Mucosa of rectum (tissue), 2 donors: ENCODE measurements at regions not wholly inside any gene's neighbourhood (a gene's known extent, or its start where the extent isn't known, plus 50 kb on each side); places are given as distances from the start of the nearest gene placed in this dataset.
"Not testable (repeated sequence)": the region's sequence is repeated elsewhere in the genome, so short reads cannot be mapped to it uniquely, and the experiment has no call there.

Experiments used
- H3K27ac ChIP-seq, 2 donors: one replicate each; pipeline ENCODE4 v1.7.0; 2013; ENCODE audit warnings: inconsistent platforms in 2 of 2, low read depth in 2 of 2, low read length in 2 of 2
- H3K27me3 ChIP-seq, 2 donors: one replicate each; pipeline ENCODE4 v1.7.0; 2013; ENCODE audit warnings: low read length in 2 of 2; ENCODE audit not compliant: control insufficient read depth in 2 of 2, insufficient read depth in 2 of 2
- H3K36me3 ChIP-seq, 2 donors: one replicate each; pipeline ENCODE4 v1.7.0; 2013; ENCODE audit warnings: low read length in 2 of 2; ENCODE audit not compliant: control insufficient read depth in 2 of 2, insufficient read depth in 2 of 2
- H3K4me1 ChIP-seq, 2 donors: one replicate each; pipeline ENCODE4 v1.7.0; 2013; ENCODE audit warnings: low read length in 2 of 2, mild to moderate bottlenecking in 1 of 2; ENCODE audit not compliant: control insufficient read depth in 2 of 2, insufficient read depth in 2 of 2
- H3K4me3 ChIP-seq, 2 donors: one replicate each; pipeline ENCODE4 v1.7.0; 2013; ENCODE audit warnings: low read length in 2 of 2
- H3K9ac ChIP-seq, 2 donors: one replicate each; pipeline ENCODE4 v1.7.0; 2013; ENCODE audit warnings: low read length in 2 of 2, low read depth in 1 of 2, mild to moderate bottlenecking in 1 of 2
- H3K9me3 ChIP-seq, 2 donors: one replicate each; pipeline ENCODE4 v1.7.0; 2013; ENCODE audit warnings: low read length in 2 of 2; ENCODE audit not compliant: control insufficient read depth in 2 of 2
- donor health status: healthy.
- donor health status: Normal muscosa, but diverticular disease.

DNA sequence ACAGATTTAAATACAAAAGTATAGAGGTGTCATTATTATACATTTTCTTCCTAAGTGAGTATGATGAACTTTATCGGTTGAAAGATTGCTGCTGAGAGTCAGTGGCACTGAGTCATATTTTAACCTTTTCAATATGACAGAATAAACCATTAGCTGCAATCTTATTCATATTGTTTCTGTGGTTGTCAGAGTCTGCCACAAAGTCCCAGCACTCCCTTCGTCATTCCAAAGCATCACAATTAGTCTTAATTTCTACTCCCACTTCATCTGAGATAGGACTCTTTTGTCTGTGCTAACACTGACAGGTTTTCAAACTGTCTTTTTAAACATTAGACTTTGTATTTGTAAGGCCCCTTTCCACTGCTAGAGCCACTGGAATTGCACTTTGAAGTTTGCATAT is 656.9 kb downstream of the MTRR start:
- no peaks in the 10 kb centered on the region for H3K36me3 ChIP-seq
- H3K9me3 ChIP-seq = no peaks in the 10 kb centered on the region
- H3K4me3 ChIP-seq = no peak overlapping the region
- no peaks in the 10 kb centered on the region for H3K27me3 ChIP-seq
- H3K9ac ChIP-seq = no peak overlapping the region
- no peaks in the 10 kb centered on the region for H3K4me1 ChIP-seq
- H3K27ac ChIP-seq = no peak overlapping the region

DNA sequence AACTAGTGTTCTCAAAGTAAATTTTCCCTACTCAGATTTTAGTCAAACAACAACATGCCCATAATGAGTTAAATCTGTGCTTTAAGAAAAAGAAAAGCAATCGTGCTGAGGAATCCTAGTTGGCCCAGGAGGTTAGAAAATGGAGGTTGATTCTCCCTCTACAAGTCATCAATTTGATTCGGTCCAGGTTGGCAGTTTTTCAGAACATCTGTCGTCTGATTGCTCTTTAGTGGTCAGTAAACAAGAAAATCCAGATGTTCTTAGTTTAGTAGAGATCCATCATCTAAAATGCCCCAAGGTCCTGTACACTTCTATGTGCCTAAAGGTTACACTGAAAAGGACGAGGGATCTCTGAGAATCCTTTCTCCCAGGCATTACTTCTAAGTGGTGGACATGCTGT is 659.2 kb downstream of the MTRR start:
- H3K27me3 ChIP-seq = no peaks in the 10 kb centered on the region
- H3K4me1 ChIP-seq = no peaks in the 10 kb centered on the region
- no peaks in the 10 kb centered on the region for H3K36me3 ChIP-seq
- H3K9ac ChIP-seq = no peak overlapping the region
- H3K9me3 ChIP-seq = no peaks in the 10 kb centered on the region
- no peak overlapping the region for H3K27ac ChIP-seq
- no peak overlapping the region for H3K4me3 ChIP-seq

DNA sequence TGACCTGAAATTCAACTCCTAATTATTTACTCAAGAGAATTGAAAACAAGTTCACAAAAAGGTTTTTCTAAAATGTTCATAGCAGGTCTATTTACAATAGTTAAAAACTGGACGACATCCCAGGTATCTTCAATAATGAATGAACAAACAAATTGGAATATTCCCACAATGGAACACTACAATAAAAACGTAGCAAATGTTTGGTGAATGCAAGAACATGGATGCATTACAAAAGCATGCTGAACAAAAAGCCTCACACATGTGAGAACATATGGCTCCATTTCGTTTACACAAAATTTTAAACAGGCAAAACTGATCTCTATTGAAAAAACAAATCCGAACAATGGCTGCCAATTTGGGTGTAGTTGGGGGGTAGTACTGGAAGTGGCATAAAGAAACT is 669.9 kb downstream of the MTRR start:
- Histone ChIP-seq H3K9ac (no peak overlapping the region), H3K4me3 (no peak overlapping the region), H3K27me3 (no peaks in the 10 kb centered on the region), H3K36me3 (no peaks in the 10 kb centered on the region), H3K9me3 (no peaks in the 10 kb centered on the region), H3K27ac (no peak overlapping the region), H3K4me1 (no peaks in the 10 kb centered on the region)

DNA sequence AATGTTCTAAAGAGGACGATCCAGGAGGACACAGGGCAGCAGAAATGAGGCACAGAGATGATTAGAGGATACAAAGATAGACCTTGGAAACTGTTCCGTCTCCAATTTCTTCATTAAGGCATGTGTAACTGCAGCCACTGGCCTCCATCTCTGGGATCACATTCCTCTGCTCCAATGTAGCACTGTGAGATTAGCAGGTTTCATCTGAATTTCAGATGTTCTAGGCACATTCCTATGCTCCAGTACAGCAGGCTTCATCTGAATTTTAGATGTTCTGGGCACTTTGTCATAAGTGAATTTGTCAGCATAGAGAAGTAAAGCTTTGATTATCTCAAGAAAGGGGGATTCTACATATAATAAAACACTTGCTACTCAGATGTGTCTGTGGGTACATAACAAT is 671.4 kb downstream of the MTRR start:
- Histone ChIP-seq H3K9ac (no peak overlapping the region), H3K4me3 (no peak overlapping the region), H3K27ac (no peak overlapping the region), H3K4me1 (no peaks in the 10 kb centered on the region), H3K9me3 (no peaks in the 10 kb centered on the region), H3K27me3 (no peaks in the 10 kb centered on the region), H3K36me3 (no peaks in the 10 kb centered on the region)

DNA sequence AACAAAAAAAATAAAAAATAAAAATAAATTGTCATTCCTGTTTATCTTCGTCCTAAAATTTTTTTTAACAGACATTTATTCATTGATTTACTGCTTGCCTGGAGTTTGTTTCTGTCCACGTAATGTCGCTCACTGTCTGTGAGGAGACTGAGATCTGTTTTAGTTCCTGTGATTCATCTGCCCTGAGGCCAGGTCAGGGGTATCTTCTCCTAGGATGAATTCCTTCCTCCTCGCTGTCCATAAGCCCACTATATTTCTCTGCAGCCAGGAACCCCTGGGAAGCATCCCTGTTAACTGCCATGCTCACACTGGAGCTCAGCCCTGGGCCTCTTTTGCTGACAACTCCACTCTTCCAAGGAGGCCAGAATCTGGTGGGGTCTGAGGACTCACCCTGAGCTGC is 682.0 kb downstream of the MTRR start:
- Histone ChIP-seq H3K4me3 (no peak overlapping the region), H3K9ac (no peak overlapping the region), H3K27ac (no peak overlapping the region), H3K27me3 (no peaks in the 10 kb centered on the region), H3K36me3 (no peaks in the 10 kb centered on the region), H3K4me1 (no peaks in the 10 kb centered on the region), H3K9me3 (no peaks in the 10 kb centered on the region)

DNA sequence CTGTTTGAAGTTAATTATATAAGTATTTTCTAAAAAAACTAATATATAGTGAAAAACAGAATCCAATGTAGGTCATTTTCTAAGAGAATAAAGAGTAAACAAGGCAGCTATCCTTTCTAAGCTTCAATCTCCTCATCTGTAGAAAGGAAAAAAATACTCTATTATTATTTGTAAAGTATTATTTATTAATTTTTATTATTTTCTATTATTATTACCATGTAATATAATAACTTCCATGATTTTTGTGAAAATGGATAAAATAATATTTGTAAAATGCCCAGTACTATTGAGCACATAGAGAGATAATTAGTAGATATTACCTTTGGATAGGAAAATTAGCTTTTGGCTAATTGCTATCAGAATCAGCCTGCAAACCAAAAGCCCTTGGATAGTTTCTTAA is 684.4 kb downstream of the MTRR start:
- no peaks in the 10 kb centered on the region for H3K4me1 ChIP-seq
- H3K27me3 ChIP-seq = no peaks in the 10 kb centered on the region
- H3K9me3 ChIP-seq = no peaks in the 10 kb centered on the region
- no peaks in the 10 kb centered on the region for H3K36me3 ChIP-seq
- H3K4me3 ChIP-seq = no peak overlapping the region
- no peak overlapping the region for H3K9ac ChIP-seq
- H3K27ac ChIP-seq = no peak overlapping the region

DNA sequence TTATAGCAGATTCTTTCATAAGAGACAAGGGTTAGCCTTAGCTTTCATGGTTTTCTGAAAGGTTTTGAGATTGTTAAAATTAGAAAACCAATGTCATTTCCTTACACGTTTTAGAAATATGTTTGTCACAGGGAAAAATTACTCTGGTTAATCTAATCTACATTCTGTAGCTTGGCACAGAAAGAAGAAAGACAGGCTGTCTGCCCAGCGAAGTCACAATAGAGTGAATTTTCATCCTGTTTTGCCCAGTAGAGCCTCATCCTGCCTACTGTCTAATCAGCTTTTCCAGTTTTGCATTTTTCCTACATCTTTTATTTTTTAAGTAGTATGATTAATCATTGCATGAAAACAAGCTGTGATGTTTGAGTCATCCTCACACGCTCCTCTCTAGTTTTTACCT is 688.8 kb downstream of the MTRR start:
- no peaks in the 10 kb centered on the region for H3K4me1 ChIP-seq

DNA sequence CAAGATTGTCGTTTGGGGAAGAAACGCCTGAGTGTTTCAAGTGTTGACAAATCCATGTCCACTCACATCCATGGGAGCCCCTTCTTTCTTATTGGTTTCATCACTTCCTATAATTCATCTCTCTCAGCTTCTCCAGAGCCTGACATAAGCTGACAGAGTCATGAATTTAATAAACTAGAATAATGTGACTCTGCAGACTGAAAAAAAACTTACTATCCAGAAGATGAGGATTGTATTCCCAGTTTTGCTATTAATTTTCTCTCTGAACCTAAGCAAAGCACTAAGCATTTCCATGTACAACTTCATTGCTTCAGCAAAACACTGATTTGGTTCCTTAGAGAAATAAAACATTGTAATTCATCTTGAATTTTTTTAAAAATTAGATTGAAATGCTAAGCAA is 691.8 kb downstream of the MTRR start:
- Histone ChIP-seq H3K36me3 (no peaks in the 10 kb centered on the region), H3K27ac (no peak overlapping the region), H3K9me3 (no peaks in the 10 kb centered on the region), H3K4me3 (no peak overlapping the region), H3K4me1 (no peaks in the 10 kb centered on the region), H3K27me3 (no peaks in the 10 kb centered on the region), H3K9ac (no peak overlapping the region)

More for the DNA sequence above, 688.8 kb downstream of the MTRR start:
- Histone ChIP-seq H3K9ac (no peak overlapping the region), H3K9me3 (no peaks in the 10 kb centered on the region), H3K27me3 (no peaks in the 10 kb centered on the region), H3K36me3 (no peaks in the 10 kb centered on the region), H3K4me3 (no peak overlapping the region), H3K27ac (no peak overlapping the region)

DNA sequence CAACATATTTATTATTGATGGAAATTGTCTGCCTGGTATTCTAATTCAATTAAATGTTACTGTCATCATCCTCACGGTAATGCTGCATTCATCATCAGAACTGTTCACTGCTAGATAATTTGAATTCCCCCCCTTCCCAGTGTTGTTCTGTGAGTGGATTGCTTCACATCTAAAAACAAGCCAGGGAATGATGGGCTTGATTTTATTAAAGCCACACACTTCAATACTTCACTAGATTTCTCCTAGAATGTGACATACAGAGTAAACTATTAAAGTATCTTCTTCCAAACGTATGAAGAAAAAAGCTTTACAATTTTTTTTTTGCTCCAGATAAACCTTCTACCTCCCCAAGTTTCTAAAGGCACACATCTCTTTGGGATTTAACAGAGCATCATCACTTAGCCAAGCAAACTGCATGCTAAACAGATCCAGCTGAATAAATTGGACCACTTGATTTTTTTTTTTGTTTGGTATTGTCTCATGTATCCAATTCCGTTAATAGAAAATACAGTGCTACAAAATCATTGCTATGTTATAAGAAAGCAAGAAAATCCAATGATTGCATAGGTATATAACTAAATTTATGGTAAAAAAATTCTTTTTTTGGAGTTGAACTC is 692.4 kb downstream of the MTRR start:
- Histone ChIP-seq H3K36me3 (no peaks in the 10 kb centered on the region), H3K9ac (no peak overlapping the region), H3K4me1 (no peaks in the 10 kb centered on the region), H3K27ac (no peak overlapping the region), H3K4me3 (no peak overlapping the region), H3K27me3 (no peaks in the 10 kb centered on the region), H3K9me3 (no peaks in the 10 kb centered on the region)

DNA sequence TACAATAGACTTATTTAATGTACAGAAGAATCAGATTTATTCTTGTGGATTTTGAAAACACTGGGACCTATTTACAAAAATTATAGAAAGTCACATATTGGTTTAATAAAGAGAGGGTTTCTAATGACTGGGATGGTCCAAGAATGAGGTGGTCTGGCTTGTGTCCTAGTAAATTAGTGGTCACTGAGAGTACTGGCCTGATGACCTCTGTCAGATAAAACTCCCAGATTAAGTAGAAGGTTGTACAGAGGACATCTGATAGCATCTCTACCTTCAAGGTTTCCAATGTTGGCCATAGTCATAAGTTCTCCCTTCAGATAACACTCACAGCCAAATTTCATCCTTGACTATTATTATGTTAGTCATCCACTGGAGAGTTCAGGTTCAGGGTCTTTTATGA is 692.9 kb downstream of the MTRR start:
- Histone ChIP-seq H3K9ac (no peak overlapping the region), H3K9me3 (no peaks in the 10 kb centered on the region), H3K4me3 (no peak overlapping the region), H3K27ac (no peak overlapping the region), H3K27me3 (no peaks in the 10 kb centered on the region), H3K36me3 (no peaks in the 10 kb centered on the region), H3K4me1 (no peaks in the 10 kb centered on the region)

DNA sequence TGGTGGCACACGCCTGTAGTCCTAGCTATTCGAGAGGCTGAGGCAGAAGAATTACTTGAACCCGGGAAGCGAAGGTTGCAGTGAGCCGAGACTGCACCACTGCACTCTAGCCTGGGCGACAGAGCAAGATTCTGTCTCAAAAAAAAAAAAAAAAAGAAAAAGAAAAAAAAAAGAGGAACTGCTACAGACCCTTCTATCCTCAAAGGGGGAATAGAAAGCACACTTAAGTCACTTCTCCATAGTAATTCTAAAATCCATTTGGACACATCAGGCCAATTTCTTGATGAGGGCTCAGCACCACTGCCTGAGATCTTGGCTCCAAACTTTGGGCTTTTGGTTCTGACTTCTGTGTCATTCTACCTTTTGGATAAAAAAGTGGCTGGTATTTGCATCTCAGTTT is 694.6 kb downstream of the MTRR start:
- H3K4me3 ChIP-seq = not testable (repeated sequence)

More for the DNA sequence above, 694.6 kb downstream of the MTRR start:
- H3K9me3 ChIP-seq, H3K27me3 ChIP-seq, H3K27ac ChIP-seq, H3K4me1 ChIP-seq, H3K36me3 ChIP-seq, H3K9ac ChIP-seq: not testable (repeated sequence)
